ENCODE measurements at regions not wholly inside any gene's neighbourhood (a gene's known extent, or its start where the extent isn't known, plus 50 kb on each side); places are given as distances from the start of the nearest gene placed in this dataset.

GRCh38 chr14:81743605-81744004 lies 210.0 kb upstream of the SEL1L start:
- intact Hi-C loops (cut with DNase I; ENCODE audit: low total_unique reads), result no loop called here
- no peaks in the 10 kb centered on the region for H3K9me3 ChIP-seq
- WGBS, 2 donors (ENCODE audit: low coverage in 1 of 2), result 38 to 62% methylated on average over 1 of the region's 1 CpG
- H3K36me3 ChIP-seq, result no peaks in the 10 kb centered on the region
- H3K27me3 ChIP-seq, result no peaks in the 10 kb centered on the region
- no peaks in the 10 kb centered on the region for H3K4me1 ChIP-seq
- TF ChIP-seq EP300 (IDR thresholded peaks at IDR 0.05; ENCODE audit: low read depth) (no peak), CTCF (IDR thresholded peaks at IDR 0.05) (no peak), POLR2AphosphoS5 (IDR thresholded peaks at IDR 0.05) (no peak), POLR2A (IDR thresholded peaks at IDR 0.05) (no peak)
- H3K27ac ChIP-seq, result no peak overlapping the region
- DNase-seq, result no peak
- H3K4me3 ChIP-seq, result no peak overlapping the region
- in situ Hi-C loops (cut with MboI; ENCODE audit: low pct_ligation_motif_present in 1 of 4, low pct_unique_long_range_greater_than_20kb in 1 of 4, low sequenced_read_pairs in 3 of 4), result no loop called here

GRCh38 chr14:81751198-81751597 lies 217.5 kb upstream of the SEL1L start:
- TF ChIP-seq CTCF (IDR thresholded peaks at IDR 0.05) (no peak), POLR2AphosphoS5 (IDR thresholded peaks at IDR 0.05) (no peak), EP300 (IDR thresholded peaks at IDR 0.05; ENCODE audit: low read depth) (no peak), POLR2A (IDR thresholded peaks at IDR 0.05) (no peak)
- H3K36me3 ChIP-seq, result no peaks in the 10 kb centered on the region
- 71 to 81% methylated on average over 1 to 2 of the region's 2 CpGs for WGBS, 2 donors (ENCODE audit: low coverage in 1 of 2)

GRCh38 chr14:81759541-81759940 lies 225.9 kb upstream of the SEL1L start:
- intact Hi-C loops (cut with DNase I; ENCODE audit: low total_unique reads), result no loop called here
- no peaks in the 10 kb centered on the region for H3K9me3 ChIP-seq

More at GRCh38 chr14:81751198-81751597, 217.5 kb upstream of the SEL1L start:
- DNase-seq, result no peak
- Histone ChIP-seq H3K27ac (no peak overlapping the region), H3K27me3 (no peaks in the 10 kb centered on the region), H3K9me3 (no peaks in the 10 kb centered on the region), H3K4me1 (no peaks in the 10 kb centered on the region), H3K4me3 (no peak overlapping the region)
- intact Hi-C loops (cut with DNase I; ENCODE audit: low total_unique reads) (no loop called here), in situ Hi-C loops (cut with MboI; ENCODE audit: low pct_ligation_motif_present in 1 of 4, low pct_unique_long_range_greater_than_20kb in 1 of 4, low sequenced_read_pairs in 3 of 4) (no loop called here)

GRCh38 chr14:81765651-81766275 lies 232.1 kb upstream of the SEL1L start:
- no peaks in the 10 kb centered on the region for H3K9me3 ChIP-seq
- no peak overlapping the region for H3K4me3 ChIP-seq
- H3K27me3 ChIP-seq, result no peaks in the 10 kb centered on the region
- DNase-seq, result no peak
- no peaks in the 10 kb centered on the region for H3K36me3 ChIP-seq
- WGBS, 2 donors (ENCODE audit: low coverage in 1 of 2), result 54 to 64% methylated on average over 3 of the region's 3 CpGs
- TF ChIP-seq CTCF (IDR thresholded peaks at IDR 0.05) (no peak), EP300 (IDR thresholded peaks at IDR 0.05; ENCODE audit: low read depth) (no peak), POLR2A (IDR thresholded peaks at IDR 0.05) (no peak), POLR2AphosphoS5 (IDR thresholded peaks at IDR 0.05) (no peak)
- in situ Hi-C loops (cut with MboI; ENCODE audit: low pct_ligation_motif_present in 1 of 4, low pct_unique_long_range_greater_than_20kb in 1 of 4, low sequenced_read_pairs in 3 of 4), result no loop called here
- no peak overlapping the region for H3K27ac ChIP-seq
- H3K4me1 ChIP-seq, result no peaks in the 10 kb centered on the region
- intact Hi-C loops (cut with DNase I; ENCODE audit: low total_unique reads), result no loop called here

More at GRCh38 chr14:81759541-81759940, 225.9 kb upstream of the SEL1L start:
- H3K27ac ChIP-seq, result no peak overlapping the region
- H3K36me3 ChIP-seq, result no peaks in the 10 kb centered on the region
- H3K27me3 ChIP-seq, result no peaks in the 10 kb centered on the region
- in situ Hi-C loops (cut with MboI; ENCODE audit: low pct_ligation_motif_present in 1 of 4, low pct_unique_long_range_greater_than_20kb in 1 of 4, low sequenced_read_pairs in 3 of 4), result no loop called here
- TF ChIP-seq POLR2A (IDR thresholded peaks at IDR 0.05), result no peak
- no peak for TF ChIP-seq CTCF (IDR thresholded peaks at IDR 0.05)
- no peak for TF ChIP-seq POLR2AphosphoS5 (IDR thresholded peaks at IDR 0.05)
- DNase-seq, result no peak
- H3K4me1 ChIP-seq, result no peaks in the 10 kb centered on the region
- H3K4me3 ChIP-seq, result no peak overlapping the region
- 74 to 79% methylated on average over 2 of the region's 2 CpGs for WGBS, 2 donors (ENCODE audit: low coverage in 1 of 2)

All from transverse colon (tissue), 4 donors.